HG02678 (cell line): ENCODE measurements at regions not wholly inside any gene's neighbourhood (a gene's known extent, or its start where the extent isn't known, plus 50 kb on each side); places are given as distances from the start of the nearest gene placed in this dataset.

Experiments used
- ATAC-seq: cut with Tn5 transposase; IDR thresholded peaks from one replicate; pipeline ENCODE4 v1.9.1; 2021; ENCODE audit warnings: mild to moderate bottlenecking, moderate library complexity; ENCODE audit not compliant: unreplicated experiment

- ATAC-seq: no peak
Measured at GRCh38 chr6:26280407-26280806, 84.6 kb upstream of the BTN3A2 start.

GRCh38 chr6:26284537-26285142, 80.4 kb upstream of the BTN3A2 start:
- no peak for ATAC-seq

GRCh38 chr6:26285143-26286134, 79.6 kb upstream of the BTN3A2 start:
- ATAC-seq: peak; percentile 77

GRCh38 chr6:26286168-26286877, 78.7 kb upstream of the BTN3A2 start:
- ATAC-seq: no peak

- no peak for ATAC-seq
Measured at GRCh38 chr6:26288155-26288554, 76.8 kb upstream of the BTN3A2 start.

DNA sequence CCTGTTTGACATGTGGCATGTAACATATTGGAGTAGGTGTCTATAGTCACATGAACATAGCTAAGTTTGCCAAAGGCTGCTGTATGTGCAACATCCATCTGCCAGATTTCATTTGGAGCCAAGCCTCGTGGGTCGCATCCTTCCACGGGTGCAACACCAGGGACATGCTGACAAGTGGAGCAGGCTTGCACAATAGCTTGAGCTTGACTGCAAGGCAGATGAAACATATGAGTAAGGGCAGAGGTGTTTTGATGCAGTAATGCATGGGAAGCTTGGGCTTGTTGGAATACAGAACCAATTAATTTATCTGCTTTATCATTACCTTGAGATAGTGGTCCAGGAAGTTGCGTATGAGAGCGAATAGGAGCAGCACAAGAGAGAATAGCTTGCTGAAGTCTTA, 74.1 kb upstream of the BTN3A2 start:
- no peak for ATAC-seq

DNA sequence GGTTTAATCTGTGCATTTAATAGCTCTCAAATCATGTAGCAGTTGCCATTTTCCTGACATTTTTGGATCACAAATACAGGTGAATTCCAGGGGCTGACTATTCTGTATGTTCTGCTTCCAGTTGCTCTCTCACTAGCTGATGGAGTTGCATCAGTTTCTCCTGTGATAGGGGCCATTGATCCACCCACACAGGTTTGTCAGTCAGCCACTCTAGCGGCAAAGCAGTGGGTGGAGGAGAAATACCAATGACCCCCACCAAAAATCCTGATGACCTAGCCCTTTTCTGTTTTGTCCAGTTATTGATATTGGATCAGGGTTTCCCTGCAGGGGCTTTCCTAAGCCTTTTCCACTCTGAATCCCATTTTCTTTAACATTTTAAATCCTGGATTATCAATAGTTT, 72.3 kb upstream of the BTN3A2 start:
- ATAC-seq: no peak

DNA sequence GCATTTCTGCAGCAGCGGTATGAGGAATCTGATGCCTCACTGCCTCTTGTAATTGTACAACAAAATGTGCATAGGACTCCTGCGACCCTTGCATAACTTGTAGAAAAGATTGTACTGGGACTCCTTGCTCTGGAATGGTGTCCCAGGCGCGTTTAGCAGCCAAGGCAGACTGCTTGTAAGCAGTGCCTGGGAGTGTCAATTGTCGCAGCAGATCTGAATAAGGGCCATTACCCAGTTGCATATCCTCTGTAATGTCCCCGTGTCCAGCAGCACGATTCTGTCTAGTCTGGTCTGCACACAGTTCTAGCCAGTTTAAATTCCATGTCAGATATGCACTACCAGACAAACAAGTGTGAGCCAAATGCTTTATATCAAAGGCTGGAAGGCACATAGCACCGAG, 70.7 kb upstream of the BTN3A2 start:
- ATAC-seq: no peak

DNA sequence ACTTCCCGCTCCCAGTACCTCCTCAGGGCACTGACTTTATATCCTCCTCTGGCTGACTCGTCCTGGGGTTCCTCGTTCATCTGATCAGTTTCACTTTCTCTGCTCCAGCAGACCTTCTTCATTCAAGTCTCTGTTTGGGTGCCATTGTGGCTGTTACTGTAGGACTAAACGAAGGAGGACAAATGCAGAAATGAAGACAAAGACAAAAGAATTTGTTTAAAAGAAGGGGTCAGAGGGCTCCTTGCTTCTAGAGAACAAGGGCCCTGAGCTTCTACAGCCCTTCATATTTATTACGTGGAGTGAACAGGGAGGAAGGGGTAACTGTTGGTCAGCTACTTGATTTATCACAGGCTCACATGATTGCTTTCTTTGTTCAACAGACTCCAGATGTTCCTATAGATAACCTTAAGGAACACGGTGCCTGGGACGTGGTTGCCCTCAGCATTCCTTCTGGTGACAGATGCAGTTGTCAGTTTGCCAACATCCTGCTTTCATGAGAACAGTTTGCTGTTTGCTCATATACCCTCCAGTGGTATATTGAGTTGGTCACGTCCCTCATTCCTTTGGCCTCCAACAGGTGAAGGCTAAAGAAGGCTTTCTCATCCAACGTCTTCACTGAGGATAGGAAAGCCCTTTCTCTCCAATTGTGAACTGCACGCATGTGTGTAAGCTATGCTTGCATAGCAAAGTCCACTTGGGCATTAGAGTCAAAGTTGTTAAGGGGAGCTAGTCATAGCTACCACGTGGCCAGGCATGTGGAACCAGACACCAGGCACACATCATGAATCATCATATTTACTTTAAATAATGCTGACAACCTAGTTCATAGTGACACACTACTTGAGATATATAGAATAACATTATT, 69.1 kb upstream of the BTN3A2 start:
- ATAC-seq: no peak

GRCh38 chr6:26296556-26296856, 68.5 kb upstream of the BTN3A2 start:
- ATAC-seq: no peak

DNA sequence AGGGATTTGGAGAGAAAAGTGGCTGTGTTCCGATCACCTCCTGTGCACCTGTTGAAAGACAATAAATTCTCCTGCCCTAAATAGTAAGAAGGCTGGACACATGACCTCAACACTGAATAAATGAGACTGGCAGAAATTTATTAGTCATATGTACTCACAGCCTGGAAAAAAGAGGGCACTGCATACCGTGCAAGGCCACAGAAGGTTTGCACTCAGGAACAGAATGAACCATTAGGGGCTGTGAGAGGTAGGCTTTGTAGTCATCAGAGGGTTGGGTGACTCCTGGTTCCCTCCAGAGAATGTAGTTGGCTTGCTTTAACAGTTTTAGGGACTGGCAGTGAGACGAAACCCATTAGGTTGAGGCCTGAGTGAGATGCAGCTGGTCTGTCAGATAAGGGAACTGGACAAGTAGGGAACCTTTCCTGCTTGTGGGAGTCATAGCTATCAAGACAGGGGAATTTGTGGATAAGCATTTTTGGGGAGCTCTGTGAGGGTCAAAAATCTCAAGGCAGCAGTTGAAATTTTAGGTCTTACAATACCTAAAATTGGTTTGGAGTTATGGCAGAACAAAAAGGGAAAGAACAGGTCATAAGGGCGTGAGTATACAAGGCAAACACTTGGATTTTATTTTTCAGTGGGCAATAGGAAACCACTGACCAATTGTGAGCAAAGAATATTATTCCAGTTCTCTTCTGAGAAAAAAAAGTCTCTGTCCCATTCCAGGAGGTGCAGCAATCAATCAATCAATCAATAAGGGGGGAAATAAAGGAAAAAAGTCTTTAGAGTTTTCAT, 67.9 kb upstream of the BTN3A2 start:
- no peak for ATAC-seq

DNA sequence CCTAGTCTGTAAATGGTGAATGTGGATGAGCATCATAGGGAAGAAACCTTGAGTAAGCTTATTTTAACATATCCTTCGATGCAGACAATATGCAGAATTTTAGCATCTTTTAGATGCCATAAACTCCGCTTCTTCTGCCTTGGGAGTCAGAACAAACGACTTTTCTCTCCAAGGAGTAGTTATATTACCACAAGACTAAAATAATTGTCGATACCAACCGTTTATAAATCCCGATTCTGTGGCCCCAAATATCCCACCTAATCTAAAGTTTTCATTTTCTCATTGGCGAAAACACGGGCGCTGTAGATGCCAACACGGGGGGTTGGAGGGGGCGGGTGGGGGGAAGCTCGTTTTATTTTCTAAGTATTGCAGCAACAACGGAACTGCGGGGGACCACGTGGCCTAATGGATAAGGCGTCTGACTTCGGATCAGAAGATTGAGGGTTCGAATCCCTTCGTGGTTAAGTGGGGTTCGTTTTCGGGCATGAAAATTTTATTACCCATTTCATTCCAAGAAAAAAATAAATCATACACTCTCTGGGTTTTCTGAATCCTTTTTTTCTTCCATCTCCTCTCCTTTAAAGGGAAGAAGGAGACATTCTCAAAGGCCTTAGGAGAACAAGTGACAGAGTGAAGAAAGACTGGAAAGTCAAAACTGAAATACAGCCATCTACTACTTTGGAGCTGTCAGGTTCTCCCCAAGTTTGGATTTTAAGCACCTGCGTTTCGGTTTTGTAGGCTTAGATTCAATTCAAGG, 65.5 kb upstream of the BTN3A2 start:
- no peak for ATAC-seq

- ATAC-seq: no peak
Measured at GRCh38 chr6:26300043-26300331, 65.0 kb upstream of the BTN3A2 start.

GRCh38 chr6:26300359-26300758, 64.6 kb upstream of the BTN3A2 start:
- ATAC-seq: no peak

GRCh38 chr6:26300828-26301227, 64.2 kb upstream of the BTN3A2 start:
- no peak for ATAC-seq

- ATAC-seq: no peak
Measured at GRCh38 chr6:26301638-26302037, 63.4 kb upstream of the BTN3A2 start.

GRCh38 chr6:26302941-26303559, 61.9 kb upstream of the BTN3A2 start:
- ATAC-seq: no peak

DNA sequence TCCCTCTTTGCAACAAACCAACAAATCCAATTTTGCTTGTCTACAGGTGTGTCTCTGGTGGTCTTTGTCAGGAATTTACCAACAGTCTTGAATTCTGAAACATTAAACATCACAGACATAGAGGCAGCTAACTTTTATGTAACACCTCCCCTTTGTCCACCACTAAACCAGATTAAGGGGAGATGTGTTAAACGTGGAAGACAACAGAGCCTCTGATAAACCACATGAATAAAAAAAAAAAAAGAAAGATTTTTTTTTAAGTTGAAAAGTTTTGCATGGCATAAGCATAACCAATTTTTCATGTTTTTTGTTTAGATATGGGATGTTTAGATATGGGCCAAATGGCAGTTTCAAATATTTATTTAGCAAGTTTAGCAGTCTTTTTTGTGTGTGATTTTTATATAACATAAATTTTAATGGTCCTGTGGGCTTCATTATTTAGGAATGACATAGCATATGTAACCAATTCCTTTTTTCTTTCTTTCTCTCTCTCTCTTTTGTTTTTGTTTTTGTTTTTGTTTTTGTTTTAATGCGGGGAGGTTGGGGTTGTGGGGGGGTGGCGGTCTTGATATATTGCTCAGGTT, 60.7 kb upstream of the BTN3A2 start:
- ATAC-seq: no peak
